KG1 (cell line): ENCODE measurements at regions not wholly inside any gene's neighbourhood (a gene's known extent, or its start where the extent isn't known, plus 50 kb on each side); places are given as distances from the start of the nearest gene placed in this dataset.
"Not testable (repeated sequence)": the region's sequence is repeated elsewhere in the genome, so short reads cannot be mapped to it uniquely, and the experiment has no call there.

ENCODE experiments used
- DNase-seq: peaks from one replicate; lab custom pipeline; 2025; lab: John Stamatoyannopoulos, UW

GRCh38 chr15:20089541-20089940, 452.1 kb downstream of the GOLGA6L6 start:
- DNase-seq = not testable (repeated sequence)

DNA sequence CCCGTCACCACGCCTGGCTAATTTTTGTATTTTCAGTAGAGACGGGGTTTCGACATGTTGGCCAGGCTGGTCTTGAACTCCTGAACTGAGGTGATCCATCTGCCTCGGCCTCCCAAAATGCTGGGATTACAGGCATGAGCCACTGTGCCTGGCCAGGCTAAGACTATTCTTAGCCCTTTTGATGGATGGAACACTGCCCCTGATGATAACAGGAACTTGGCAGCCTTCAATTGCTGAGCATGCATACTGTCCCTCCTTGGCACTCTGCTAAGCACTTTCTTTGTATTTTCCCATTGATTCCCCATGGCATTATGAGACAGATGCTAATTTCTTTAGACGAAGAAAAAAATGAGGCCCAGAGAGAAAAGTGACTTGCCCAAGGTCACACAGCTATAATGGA, 457.6 kb downstream of the GOLGA6L6 start:
- DNase-seq = not testable (repeated sequence)

GRCh38 chr15:20074082-20074481, 467.5 kb downstream of the GOLGA6L6 start:
- DNase-seq = not testable (repeated sequence)

GRCh38 chr15:20069043-20069442, 472.6 kb downstream of the GOLGA6L6 start:
- not testable (repeated sequence) for DNase-seq

DNA sequence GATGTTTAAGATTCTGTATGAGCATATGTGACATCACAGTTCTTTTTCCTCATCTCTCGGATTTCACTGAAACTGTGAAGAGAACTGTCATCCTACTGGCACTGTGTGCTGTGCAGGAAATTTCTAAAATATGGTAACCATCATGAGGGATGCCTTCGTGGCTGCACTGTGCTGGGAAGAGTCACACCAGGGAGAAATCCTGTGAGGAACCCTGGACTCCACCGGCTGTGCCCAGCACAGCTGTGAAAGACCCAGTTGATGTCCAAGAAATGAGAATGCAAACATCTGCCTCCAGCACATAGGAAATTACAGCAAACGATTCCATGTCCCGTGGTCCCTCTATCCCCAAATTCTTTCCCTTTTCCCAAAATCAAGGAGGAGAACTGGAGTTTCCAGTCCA, 475.4 kb downstream of the GOLGA6L6 start:
- not testable (repeated sequence) for DNase-seq

DNA sequence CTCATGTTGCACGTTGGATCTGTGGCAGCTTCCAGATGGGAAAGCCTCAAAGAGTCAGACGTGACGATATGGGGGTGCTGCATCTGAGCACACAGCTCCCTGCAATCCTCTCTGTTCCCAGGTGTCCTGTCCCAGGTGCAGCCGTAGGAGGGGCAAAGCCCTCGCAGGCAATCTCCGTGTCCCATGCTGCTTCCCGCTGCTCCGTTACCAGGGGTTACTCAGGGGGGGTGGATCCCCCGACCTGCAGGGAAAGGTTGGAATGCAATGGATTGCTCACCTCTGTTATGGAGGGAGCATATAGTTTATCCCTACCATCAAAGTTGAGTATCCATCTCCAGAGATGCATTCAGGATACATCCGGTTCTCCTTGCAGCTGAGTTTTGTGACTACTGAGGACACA, 476.1 kb downstream of the GOLGA6L6 start:
- DNase-seq = not testable (repeated sequence)

DNA sequence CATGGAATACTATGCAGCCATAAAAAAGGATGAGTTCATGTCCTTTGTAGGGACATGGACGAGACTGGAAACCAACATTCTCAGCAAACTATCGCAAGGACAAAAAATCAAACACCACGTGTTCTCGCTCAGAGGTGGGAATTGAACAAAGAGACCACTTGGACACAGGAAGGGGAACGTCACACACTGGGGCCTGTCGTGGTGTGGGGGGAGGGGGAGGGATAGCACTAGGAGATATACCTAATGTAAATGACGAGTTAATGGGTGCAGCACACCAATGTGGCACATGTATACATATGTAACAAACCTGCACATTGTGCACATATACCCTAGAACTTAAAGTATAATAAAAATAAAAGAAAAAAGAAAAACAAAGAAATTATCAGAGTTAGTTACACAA, 478.4 kb downstream of the GOLGA6L6 start:
- not testable (repeated sequence) for DNase-seq

DNA sequence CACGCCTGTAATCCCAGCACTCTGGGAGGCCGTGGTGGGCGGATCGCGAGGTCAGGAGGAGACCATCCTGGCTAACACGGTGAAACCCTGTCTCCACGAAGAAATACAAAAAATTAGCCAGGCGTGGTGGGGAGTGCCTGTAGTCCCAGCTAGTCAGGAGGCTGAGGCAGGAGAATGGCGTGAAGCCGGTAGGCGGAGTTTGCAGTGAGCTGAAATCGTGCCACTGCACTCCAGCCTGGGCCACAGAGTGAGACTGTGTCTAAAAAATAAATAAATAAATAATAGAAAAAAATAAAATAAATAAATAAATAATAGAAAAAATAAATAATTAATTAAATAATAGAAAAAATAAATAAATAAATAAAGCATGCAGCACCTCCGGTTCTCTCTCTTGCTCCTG, 480.8 kb downstream of the GOLGA6L6 start:
- not testable (repeated sequence) for DNase-seq

- not testable (repeated sequence) for DNase-seq
Observed at GRCh38 chr15:20056871-20057270, 484.7 kb downstream of the GOLGA6L6 start.

GRCh38 chr15:20055921-20056320, 485.7 kb downstream of the GOLGA6L6 start:
- not testable (repeated sequence) for DNase-seq

- not testable (repeated sequence) for DNase-seq
Observed at GRCh38 chr15:20048189-20048588, 493.4 kb downstream of the GOLGA6L6 start.

GRCh38 chr15:20045165-20045564, 496.4 kb downstream of the GOLGA6L6 start:
- not testable (repeated sequence) for DNase-seq

DNA sequence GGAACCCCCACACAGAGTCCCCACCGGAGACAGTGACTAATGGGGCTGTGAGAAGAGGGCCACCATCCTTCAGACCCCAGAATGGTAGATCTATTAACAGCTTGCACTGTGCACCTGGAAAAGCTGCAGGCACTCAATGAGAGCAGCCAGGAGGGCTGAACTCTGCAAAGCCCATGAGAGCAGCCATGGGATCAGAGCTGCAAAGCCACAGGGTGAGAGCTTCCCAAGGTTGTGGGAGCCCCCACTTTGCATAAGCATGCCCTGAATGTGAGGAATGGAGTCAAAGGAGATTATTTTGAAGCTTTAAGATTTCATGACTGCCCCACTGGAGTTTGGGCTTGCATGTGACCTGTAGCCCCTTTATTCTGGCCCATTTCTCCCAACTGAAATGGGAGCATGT, 500.9 kb downstream of the GOLGA6L6 start:
- not testable (repeated sequence) for DNase-seq

DNA sequence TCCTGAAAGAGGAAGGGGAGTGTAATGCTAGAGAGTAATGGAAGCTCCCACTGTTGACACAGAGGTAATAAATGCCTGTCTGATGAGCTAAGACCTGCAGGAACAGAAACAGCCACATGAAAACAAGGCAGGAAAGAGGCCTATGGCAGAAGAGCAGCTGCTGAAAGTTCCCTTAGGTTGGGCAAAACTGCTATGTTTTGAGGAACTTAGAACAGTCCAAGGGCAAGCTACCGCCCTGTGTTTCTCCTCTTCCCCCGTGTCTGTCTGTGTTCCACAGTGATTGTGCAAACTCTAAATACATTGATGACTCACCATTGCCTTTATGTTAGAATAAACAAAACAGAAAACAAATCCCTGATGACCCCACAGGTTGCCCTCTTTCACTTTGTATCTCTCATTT, 516.6 kb downstream of the GOLGA6L6 start:
- not testable (repeated sequence) for DNase-seq

DNA sequence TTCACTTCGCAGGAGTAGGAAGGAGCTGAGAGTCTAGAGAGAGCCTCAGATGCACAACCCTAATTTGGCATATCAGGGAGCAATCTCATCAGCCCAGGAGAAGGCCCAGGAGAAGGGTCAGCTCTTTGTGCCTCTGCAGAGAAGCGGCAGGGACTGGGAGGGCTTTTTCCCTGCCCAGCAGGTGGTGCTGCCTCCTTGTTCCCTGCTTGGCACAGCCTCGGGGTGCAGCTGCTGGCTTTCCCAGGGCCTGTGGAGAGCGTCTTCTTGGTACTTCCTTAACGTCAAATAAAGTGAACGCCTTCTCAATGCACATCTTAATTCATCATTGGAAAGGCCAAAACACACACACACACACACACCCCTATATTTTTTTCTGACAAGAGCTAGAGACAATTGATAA, 519.3 kb downstream of the GOLGA6L6 start:
- DNase-seq = not testable (repeated sequence)

DNA sequence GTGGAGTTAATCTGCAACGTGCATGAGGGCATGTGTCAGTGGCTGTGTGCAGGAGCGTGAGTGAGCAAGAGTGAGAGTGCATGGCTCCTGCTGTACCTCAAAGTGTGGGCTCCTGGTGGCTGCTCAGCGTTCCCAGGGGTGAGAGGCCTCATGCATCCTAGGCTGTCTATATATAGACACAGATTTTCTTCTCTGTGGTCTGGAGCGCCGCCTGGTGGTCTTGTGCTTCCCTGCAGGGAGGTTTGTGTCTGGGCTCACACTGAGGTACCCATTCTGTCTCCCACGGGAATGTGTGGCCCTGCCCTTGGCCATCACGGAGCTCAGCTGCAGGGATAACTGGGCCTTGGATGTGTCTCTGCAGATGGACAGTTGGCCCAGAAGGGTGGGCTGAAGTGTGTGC, 520.2 kb downstream of the GOLGA6L6 start:
- DNase-seq = not testable (repeated sequence)

- DNase-seq = not testable (repeated sequence)
Observed at GRCh38 chr15:20020588-20020987, 521.0 kb downstream of the GOLGA6L6 start.

DNA sequence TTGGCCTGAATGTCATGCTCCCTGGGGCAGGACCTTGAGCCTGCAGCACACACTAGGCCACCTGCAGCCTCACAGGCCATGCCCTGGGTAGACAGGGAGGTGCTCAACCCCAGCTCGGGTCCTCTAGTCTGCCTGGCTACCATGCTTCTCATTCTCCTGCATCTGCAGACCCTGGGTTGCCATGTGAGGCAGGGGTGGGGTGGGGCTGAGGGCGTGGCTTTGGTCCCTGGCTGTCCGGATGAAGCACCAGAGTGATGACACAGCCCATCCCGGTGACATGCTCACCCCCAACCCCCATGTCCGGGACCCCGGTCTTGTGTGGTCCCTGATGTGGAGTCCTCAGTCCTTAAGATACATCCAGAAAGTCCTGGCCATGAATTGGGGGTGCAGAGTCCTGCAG, 521.8 kb downstream of the GOLGA6L6 start:
- not testable (repeated sequence) for DNase-seq

- DNase-seq = not testable (repeated sequence)
Observed at GRCh38 chr15:20017581-20017980, 524.0 kb downstream of the GOLGA6L6 start.

- not testable (repeated sequence) for DNase-seq
Observed at GRCh38 chr15:20016941-20017340, 524.7 kb downstream of the GOLGA6L6 start.

GRCh38 chr15:20012837-20013236, 528.8 kb downstream of the GOLGA6L6 start:
- DNase-seq = not testable (repeated sequence)

- not testable (repeated sequence) for DNase-seq
Observed at GRCh38 chr15:20010759-20011158, 530.8 kb downstream of the GOLGA6L6 start.

- not testable (repeated sequence) for DNase-seq
Observed at GRCh38 chr15:20009619-20010018, 532.0 kb downstream of the GOLGA6L6 start.

GRCh38 chr15:20007338-20007737, 534.3 kb downstream of the GOLGA6L6 start:
- not testable (repeated sequence) for DNase-seq
